Caco-2 (cell line): ENCODE measurements at regions not wholly inside any gene's neighbourhood (a gene's known extent, or its start where the extent isn't known, plus 50 kb on each side); places are given as distances from the start of the nearest gene placed in this dataset.

Experiments used
- BruUV-seq: library from RNA; stranded (reverse); fragments of 400-500 nt; replicated peaks from 2 replicates; lab custom pipeline; 2021; lab: Mats Ljungman, UMichigan
- CTCF ChIA-PET: fragments of 300-600 bp; sonication (Branson Sonifier 250); formaldehyde crosslinking; loops from one replicate; lab custom pipeline; 2022; ENCODE audit warnings: antibody characterized with exemption; lab: Charles Lee
- POLR2A ChIA-PET: fragments of 300-600 bp; sonication (Branson Sonifier 250); formaldehyde crosslinking; loops from one replicate; lab custom pipeline; 2022; ENCODE audit warnings: antibody characterized with exemption; lab: Charles Lee
- DNase-seq, 2 experiments: peaks; one replicate each; pipeline versions ENCODE4 v3.0.0 to v3.0.0-alpha.2; 2020 to 2022
- H3K27me3 ChIP-seq: replicated peaks from 2 replicates; pipeline ENCODE4 v1.6.0; 2011; ENCODE audit warnings: low read length; ENCODE audit not compliant: control insufficient read depth, insufficient read depth
- H3K36me3 ChIP-seq: 2 replicates; pipeline ENCODE4 v1.5.1; 2011; ENCODE audit warnings: low read length; ENCODE audit not compliant: control insufficient read depth, insufficient read depth
- H3K4me1 ChIP-seq: fragments of 250-450 bp; sonication (Bioruptor Pico); 2 replicates; pipeline ENCODE4 v1.5.1; 2020; ENCODE audit warnings: mild to moderate bottlenecking
- H3K4me3 ChIP-seq: 2 replicates; pipeline ENCODE4 v1.5.1; 2011; ENCODE audit warnings: low read depth, mild to moderate bottlenecking, control low read depth, low read length
- H3K9me3 ChIP-seq: fragments of 250-450 bp; sonication (Bioruptor Pico); 2 replicates; pipeline ENCODE4 v1.5.1; 2020; ENCODE audit warnings: mild to moderate bottlenecking, moderate library complexity
- H3K27ac Mint-ChIP-seq: one replicate; pipeline ENCODE4 v1.8.0; 2022; ENCODE audit warnings: mixed read lengths; ENCODE audit not compliant: unreplicated experiment
- H3K27me3 Mint-ChIP-seq: one replicate; pipeline ENCODE4 v1.8.0; 2022; ENCODE audit warnings: mixed read lengths; ENCODE audit not compliant: insufficient read depth, unreplicated experiment
- H3K36me3 Mint-ChIP-seq: one replicate; pipeline ENCODE4 v1.8.0; 2022; ENCODE audit warnings: mild to moderate bottlenecking, mixed read lengths; ENCODE audit not compliant: insufficient read depth, unreplicated experiment
- H3K4me1 Mint-ChIP-seq: one replicate; pipeline ENCODE4 v1.8.0; 2022; ENCODE audit warnings: low read depth, mixed read lengths; ENCODE audit not compliant: unreplicated experiment
- H3K4me3 Mint-ChIP-seq: one replicate; pipeline ENCODE4 v1.8.0; 2022; ENCODE audit warnings: mild to moderate bottlenecking, moderate library complexity, mixed read lengths; ENCODE audit not compliant: unreplicated experiment
- H3K9me3 Mint-ChIP-seq: one replicate; pipeline ENCODE4 v1.8.0; 2022; ENCODE audit warnings: mixed read lengths; ENCODE audit not compliant: unreplicated experiment
- intact Hi-C: fragments of 100-400 bp; cut with micrococcal nuclease; formaldehyde crosslinking; loops from one replicate; pipeline ENCODE4 v1.10.0; 2022; ENCODE audit not compliant: unreplicated experiment
- TF ChIP-seq, protein P1 (sequence below), 2 experiments: fragments of 200-600 bp in 1 of 2; IDR thresholded peaks; 1 replicate in 1 of 2; 2 replicates in 1 of 2; pipeline versions ENCODE4 v1.5.1 to v1.8.0; 2011 to 2022; ENCODE audit warnings: antibody characterized with exemption in 1 of 2, control low read depth in 1 of 2, inconsistent platforms in 1 of 2, low read depth in 1 of 2, low read length in 1 of 2, mild to moderate bottlenecking in 1 of 2, moderate library complexity in 1 of 2; ENCODE audit not compliant: insufficient read depth in 1 of 2, severe bottlenecking in 1 of 2, unreplicated experiment in 1 of 2

DNA sequence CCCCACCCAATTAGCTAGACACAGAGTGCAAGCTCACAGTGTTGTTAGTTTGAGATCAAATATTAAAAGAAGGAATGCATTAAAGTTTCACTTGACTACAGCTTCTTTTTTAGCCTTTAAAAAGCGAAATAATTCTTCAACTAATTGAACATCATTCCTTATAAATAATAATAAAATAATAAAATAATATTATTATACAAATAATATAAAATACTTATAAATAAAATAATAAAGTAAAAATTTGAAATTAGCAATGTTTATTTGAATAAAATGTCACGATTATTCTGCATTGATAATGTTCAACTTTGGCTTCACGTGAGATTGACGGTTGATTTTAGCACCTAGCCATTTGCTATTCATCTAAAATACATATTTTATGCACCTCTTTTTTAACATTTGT, 819.3 kb downstream of the FRK start:
- TF ChIP-seq, protein P1, sequence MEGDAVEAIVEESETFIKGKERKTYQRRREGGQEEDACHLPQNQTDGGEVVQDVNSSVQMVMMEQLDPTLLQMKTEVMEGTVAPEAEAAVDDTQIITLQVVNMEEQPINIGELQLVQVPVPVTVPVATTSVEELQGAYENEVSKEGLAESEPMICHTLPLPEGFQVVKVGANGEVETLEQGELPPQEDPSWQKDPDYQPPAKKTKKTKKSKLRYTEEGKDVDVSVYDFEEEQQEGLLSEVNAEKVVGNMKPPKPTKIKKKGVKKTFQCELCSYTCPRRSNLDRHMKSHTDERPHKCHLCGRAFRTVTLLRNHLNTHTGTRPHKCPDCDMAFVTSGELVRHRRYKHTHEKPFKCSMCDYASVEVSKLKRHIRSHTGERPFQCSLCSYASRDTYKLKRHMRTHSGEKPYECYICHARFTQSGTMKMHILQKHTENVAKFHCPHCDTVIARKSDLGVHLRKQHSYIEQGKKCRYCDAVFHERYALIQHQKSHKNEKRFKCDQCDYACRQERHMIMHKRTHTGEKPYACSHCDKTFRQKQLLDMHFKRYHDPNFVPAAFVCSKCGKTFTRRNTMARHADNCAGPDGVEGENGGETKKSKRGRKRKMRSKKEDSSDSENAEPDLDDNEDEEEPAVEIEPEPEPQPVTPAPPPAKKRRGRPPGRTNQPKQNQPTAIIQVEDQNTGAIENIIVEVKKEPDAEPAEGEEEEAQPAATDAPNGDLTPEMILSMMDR (IDR thresholded peaks at IDR 0.05; ENCODE audit: insufficient read depth in 1 of 2, low read depth in 1 of 2, low read length in 1 of 2, severe bottlenecking in 1 of 2, unreplicated experiment in 1 of 2), result no peak
- CTCF ChIA-PET, result no interaction called here
- Histone ChIP-seq H3K27me3 (no peaks in the 10 kb centered on the region), H3K36me3 (no peaks in the 10 kb centered on the region), H3K4me3 (no peak overlapping the region), H3K9me3 (no peaks in the 10 kb centered on the region), H3K4me1 (no peaks in the 10 kb centered on the region)
- intact Hi-C loops, result no loop called here
- DNase-seq, result no peak
- no TSS peak for BruUV-seq
- Mint-ChIP-seq H3K36me3 (no peaks in the 10 kb centered on the region), H3K4me3 (no peak overlapping the region), H3K27ac (no peak overlapping the region), H3K27me3 (no peaks in the 10 kb centered on the region), H3K9me3 (no peaks in the 10 kb centered on the region), H3K4me1 (no peaks in the 10 kb centered on the region)
- POLR2A ChIA-PET, result no interaction called here

GRCh38 chr6:115221198-115221597, 839.5 kb downstream of the FRK start:
- no peak for DNase-seq
- no peaks in the 10 kb centered on the region for H3K27me3 ChIP-seq
- Mint-ChIP-seq H3K36me3 (no peaks in the 10 kb centered on the region), H3K9me3 (peaks cover 9% of the 10 kb centered on the region), H3K27ac (no peak overlapping the region), H3K27me3 (no peaks in the 10 kb centered on the region), H3K4me1 (no peaks in the 10 kb centered on the region), H3K4me3 (no peak overlapping the region)
- no peaks in the 10 kb centered on the region for H3K9me3 ChIP-seq
- CTCF ChIA-PET, result no interaction called here
- intact Hi-C loops, result no loop called here
- BruUV-seq, result no TSS peak
- no peaks in the 10 kb centered on the region for H3K4me1 ChIP-seq
- no peak overlapping the region for H3K4me3 ChIP-seq
- POLR2A ChIA-PET, result no interaction called here
- no peaks in the 10 kb centered on the region for H3K36me3 ChIP-seq
- TF ChIP-seq, protein P1 (IDR thresholded peaks at IDR 0.05; ENCODE audit: insufficient read depth in 1 of 2, low read depth in 1 of 2, low read length in 1 of 2, severe bottlenecking in 1 of 2, unreplicated experiment in 1 of 2), result no peak

DNA sequence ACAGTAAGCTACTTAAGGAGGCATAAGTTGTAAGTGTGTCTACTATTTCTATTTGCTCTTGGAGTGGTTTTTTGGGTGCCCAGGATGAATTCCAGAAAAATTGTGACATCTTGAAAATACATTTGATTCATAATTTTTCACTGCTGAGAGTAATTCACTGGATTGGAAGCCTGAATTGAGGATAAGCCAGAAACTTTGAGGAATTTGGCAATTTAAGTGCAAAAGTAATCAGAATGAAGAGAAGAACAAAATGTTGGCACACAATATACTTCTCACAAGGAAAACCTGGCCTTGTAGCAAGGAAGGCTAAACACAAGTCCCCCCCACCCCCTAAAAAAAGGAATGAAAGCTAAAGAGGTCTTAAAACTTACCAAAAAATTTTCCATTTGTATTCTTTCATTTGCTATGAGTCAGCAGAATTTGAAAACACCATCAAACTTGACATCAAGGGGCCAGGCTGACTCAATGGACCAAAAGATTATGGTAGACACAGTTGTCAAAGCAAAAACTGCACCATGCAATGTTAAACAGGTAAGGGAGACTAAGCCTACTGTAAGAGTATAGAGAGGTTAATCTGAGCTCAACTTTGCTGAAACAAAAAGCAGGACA, 840.0 kb downstream of the FRK start:
- POLR2A ChIA-PET, result no interaction called here
- Mint-ChIP-seq H3K9me3 (peaks cover 9% of the 10 kb centered on the region), H3K27ac (no peak overlapping the region), H3K36me3 (no peaks in the 10 kb centered on the region), H3K27me3 (no peaks in the 10 kb centered on the region), H3K4me3 (no peak overlapping the region), H3K4me1 (no peaks in the 10 kb centered on the region)
- Histone ChIP-seq H3K4me3 (no peak overlapping the region), H3K27me3 (no peaks in the 10 kb centered on the region), H3K9me3 (no peaks in the 10 kb centered on the region), H3K4me1 (no peaks in the 10 kb centered on the region), H3K36me3 (no peaks in the 10 kb centered on the region)
- BruUV-seq, result no TSS peak
- TF ChIP-seq, protein P1 (IDR thresholded peaks at IDR 0.05; ENCODE audit: insufficient read depth in 1 of 2, low read depth in 1 of 2, low read length in 1 of 2, severe bottlenecking in 1 of 2, unreplicated experiment in 1 of 2), result no peak
- CTCF ChIA-PET, result no interaction called here
- intact Hi-C loops, result no loop called here
- no peak for DNase-seq
